ENCODE measurements at regions not wholly inside any gene's neighbourhood (a gene's known extent, or its start where the extent isn't known, plus 50 kb on each side); places are given as distances from the start of the nearest gene placed in this dataset.
"Not testable (repeated sequence)": the region's sequence is repeated elsewhere in the genome, so short reads cannot be mapped to it uniquely, and the experiment has no call there.

GRCh38 chr12:127043731-127044130 is 1223.2 kb upstream of the TMEM132C start:
- DNase-seq (ENCODE audit: low read depth): no peak

GRCh38 chr12:127044836-127045235 is 1222.1 kb upstream of the TMEM132C start:
- no peak for DNase-seq (ENCODE audit: low read depth)

GRCh38 chr12:127046467-127046866 is 1220.5 kb upstream of the TMEM132C start:
- DNase-seq (ENCODE audit: low read depth): no peak

GRCh38 chr12:127048057-127048456 is 1218.9 kb upstream of the TMEM132C start:
- no peak for DNase-seq (ENCODE audit: low read depth)

GRCh38 chr12:127048525-127048924 is 1218.4 kb upstream of the TMEM132C start:
- not testable (repeated sequence) for DNase-seq (ENCODE audit: low read depth)

GRCh38 chr12:127051139-127051538 is 1215.8 kb upstream of the TMEM132C start:
- DNase-seq (ENCODE audit: low read depth): no peak

- no peak for DNase-seq (ENCODE audit: low read depth)
Observed at GRCh38 chr12:127052511-127053232, 1214.3 kb upstream of the TMEM132C start.

- no peak for DNase-seq (ENCODE audit: low read depth)
Observed at GRCh38 chr12:127054531-127054930, 1212.4 kb upstream of the TMEM132C start.

- DNase-seq (ENCODE audit: low read depth): no peak
Observed at GRCh38 chr12:127060310-127060847, 1206.6 kb upstream of the TMEM132C start.

GRCh38 chr12:127060933-127061332 is 1206.0 kb upstream of the TMEM132C start:
- DNase-seq (ENCODE audit: low read depth): no peak

- no peak for DNase-seq (ENCODE audit: low read depth)
Observed at GRCh38 chr12:127063339-127064072, 1203.5 kb upstream of the TMEM132C start.

GRCh38 chr12:127064207-127064606 is 1202.8 kb upstream of the TMEM132C start:
- DNase-seq (ENCODE audit: low read depth): no peak

GRCh38 chr12:127065595-127065994 is 1201.4 kb upstream of the TMEM132C start:
- DNase-seq (ENCODE audit: low read depth): no peak

GRCh38 chr12:127070515-127071157 is 1196.3 kb upstream of the TMEM132C start:
- no peak for DNase-seq (ENCODE audit: low read depth)

GRCh38 chr12:127074161-127074560 is 1192.8 kb upstream of the TMEM132C start:
- DNase-seq (ENCODE audit: low read depth): no peak

- DNase-seq (ENCODE audit: low read depth): no peak
Observed at GRCh38 chr12:127075981-127076380, 1191.0 kb upstream of the TMEM132C start.

- no peak for DNase-seq (ENCODE audit: low read depth)
Observed at GRCh38 chr12:127077262-127078045, 1189.5 kb upstream of the TMEM132C start.

- DNase-seq (ENCODE audit: low read depth): no peak
Observed at GRCh38 chr12:127078577-127079350, 1188.2 kb upstream of the TMEM132C start.

GRCh38 chr12:127079636-127080035 is 1187.3 kb upstream of the TMEM132C start:
- DNase-seq (ENCODE audit: low read depth): no peak

GRCh38 chr12:127081058-127081457 is 1185.9 kb upstream of the TMEM132C start:
- DNase-seq (ENCODE audit: low read depth): no peak

Data from stimulated activated CD8-positive, alpha-beta memory T cell treated with anti-CD3 and anti-CD28 coated beads, Interleukin-15, amount 100 ng/mL, for 1 hour (primary cell).